HL-60 (cell line): ENCODE measurements at regions not wholly inside any gene's neighbourhood (a gene's known extent, or its start where the extent isn't known, plus 50 kb on each side); places are given as distances from the start of the nearest gene placed in this dataset.

Experiments
- DNase-seq, 2 experiments: peaks; one replicate each; pipeline ENCODE4 v3.0.0-alpha.2; 2010 to 2020; ENCODE audit warnings: low read depth in 1 of 2, low spot score in 1 of 2
- H3K27ac ChIP-seq: fragments of 250-450 bp; sonication (Bioruptor Pico); replicated peaks from 2 replicates; pipeline ENCODE4 v1.5.1; 2020; ENCODE audit warnings: mild to moderate bottlenecking, moderate library complexity
- H3K27me3 ChIP-seq: fragments of 250-450 bp; sonication (Bioruptor Pico); 2 replicates; pipeline ENCODE4 v1.5.1; 2021; ENCODE audit warnings: mild to moderate bottlenecking, moderate library complexity; ENCODE audit not compliant: insufficient read depth, poor library complexity, severe bottlenecking
- H3K4me3 ChIP-seq: replicated peaks from 2 replicates; pipeline ENCODE4 v1.5.1; 2011; ENCODE audit warnings: mild to moderate bottlenecking, control low read depth, low read length; ENCODE audit not compliant: insufficient read depth
- CTCF ChIP-seq: IDR thresholded peaks from one replicate; pipeline ENCODE4 v1.5.1; 2011; ENCODE audit warnings: low read length, control low read depth, inconsistent platforms; ENCODE audit not compliant: insufficient read depth
- GABPA ChIP-seq: IDR thresholded peaks from 2 replicates; pipeline ENCODE4 v1.6.1; 2012; ENCODE audit warnings: low read depth
- POLR2AphosphoS5 ChIP-seq: IDR thresholded peaks from 2 replicates; pipeline ENCODE4 v1.6.1; 2012; ENCODE audit warnings: low read depth
- REST ChIP-seq: IDR thresholded peaks from 2 replicates; pipeline ENCODE4 v1.6.1; 2012; ENCODE audit warnings: low read depth; ENCODE audit not compliant: insufficient replicate concordance
- SPI1 ChIP-seq: IDR thresholded peaks from 2 replicates; pipeline ENCODE4 v1.6.1; 2012; ENCODE audit warnings: low read depth, mild to moderate bottlenecking, borderline replicate concordance

GRCh38 chr11:32030875-32031503, 59.9 kb upstream of the RCN1 start:
- no peak for DNase-seq
- H3K27me3 ChIP-seq: peaks cover 3% of the 10 kb centered on the region
- no peak overlapping the region for H3K4me3 ChIP-seq
- H3K27ac ChIP-seq: no peak overlapping the region
- TF ChIP-seq SPI1 (no peak), REST (no peak), CTCF (no peak), GABPA (no peak)

GRCh38 chr11:32029721-32030120, 61.2 kb upstream of the RCN1 start:
- Histone ChIP-seq H3K27ac (no peak overlapping the region), H3K27me3 (peaks cover 3% of the 10 kb centered on the region), H3K4me3 (no peak overlapping the region)
- no peak for DNase-seq
- TF ChIP-seq GABPA (no peak), SPI1 (no peak), CTCF (no peak), POLR2AphosphoS5 (no peak), REST (no peak)

GRCh38 chr11:32028201-32028600, 62.7 kb upstream of the RCN1 start:
- TF ChIP-seq REST (no peak), CTCF (no peak), SPI1 (no peak), POLR2AphosphoS5 (no peak), GABPA (no peak)
- Histone ChIP-seq H3K27ac (no peak overlapping the region), H3K27me3 (peaks cover 3% of the 10 kb centered on the region)

More at GRCh38 chr11:32028201-32028600, 62.7 kb upstream of the RCN1 start:
- no peak for DNase-seq
- H3K4me3 ChIP-seq: no peak overlapping the region
